ENCODE measurements at regions not wholly inside any gene's neighbourhood (a gene's known extent, or its start where the extent isn't known, plus 50 kb on each side); places are given as distances from the start of the nearest gene placed in this dataset.

- no peak for TF ChIP-seq CTCF (IDR thresholded peaks at IDR 0.05)
- TF ChIP-seq POLR2AphosphoS5 (IDR thresholded peaks at IDR 0.05; ENCODE audit: insufficient read depth in 1 of 2, low read depth in 1 of 2): no peak
These were observed 1769.7 kb downstream of the MRPL39 start for GRCh38 chr21:23837564-23837963.

Data from vagina (tissue), 2 donors.